H1 (cell line): ENCODE measurements at regions not wholly inside any gene's neighbourhood (a gene's known extent, or its start where the extent isn't known, plus 50 kb on each side); places are given as distances from the start of the nearest gene placed in this dataset.

Source experiments
- BRCA1 ChIP-seq: IDR thresholded peaks from 2 replicates; pipeline ENCODE4 v1.6.1; 2012; ENCODE audit warnings: low read depth, low read length, improper control_type of control experiment
- POLR2AphosphoS5 ChIP-seq: IDR thresholded peaks from 2 replicates; pipeline ENCODE4 v1.6.1; 2011; ENCODE audit warnings: low read depth, low read length
- RNF2 ChIP-seq: fragments of 200-900, 300-1000 bp; sonication (generic); IDR thresholded peaks from 2 replicates; pipeline ENCODE4 v1.7.1; 2016; ENCODE audit warnings: borderline replicate concordance, low read depth, mild to moderate bottlenecking, antibody characterized with exemption, low read length; ENCODE audit not compliant: poor library complexity, severe bottlenecking; ENCODE audit errors: missing control alignments

DNA sequence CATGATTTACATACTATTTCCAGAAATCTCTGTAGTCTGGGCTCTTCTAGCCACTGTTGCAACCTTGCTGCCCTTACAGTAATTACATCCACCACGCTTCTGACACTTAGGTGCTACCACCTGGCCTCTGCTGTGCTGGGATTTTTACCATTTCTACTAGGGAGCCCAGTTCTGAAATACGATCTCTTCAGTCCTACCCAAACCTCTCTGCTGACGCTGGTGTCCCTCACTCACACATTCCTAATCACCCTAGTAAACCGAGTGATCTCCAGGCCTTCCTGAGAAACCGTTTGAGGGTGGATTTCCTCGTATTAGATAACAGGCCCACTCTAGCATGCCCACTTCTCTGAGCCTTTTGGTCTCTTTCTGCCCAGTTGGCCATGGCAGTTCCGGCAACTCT lies 588.9 kb upstream of the CADM1 start (continued):
- TF ChIP-seq BRCA1: no peak
- no peak for TF ChIP-seq RNF2
- no peak for TF ChIP-seq POLR2AphosphoS5
